DMS 273 (cell line): ENCODE measurements at regions not wholly inside any gene's neighbourhood (a gene's known extent, or its start where the extent isn't known, plus 50 kb on each side); places are given as distances from the start of the nearest gene placed in this dataset.
"Not testable (repeated sequence)": the region's sequence is repeated elsewhere in the genome, so short reads cannot be mapped to it uniquely, and the experiment has no call there.

Source experiments
- DNase-seq: peaks from one replicate; lab custom pipeline; 2025; ENCODE audit not compliant: unreplicated experiment; lab: John Stamatoyannopoulos, UW

DNA sequence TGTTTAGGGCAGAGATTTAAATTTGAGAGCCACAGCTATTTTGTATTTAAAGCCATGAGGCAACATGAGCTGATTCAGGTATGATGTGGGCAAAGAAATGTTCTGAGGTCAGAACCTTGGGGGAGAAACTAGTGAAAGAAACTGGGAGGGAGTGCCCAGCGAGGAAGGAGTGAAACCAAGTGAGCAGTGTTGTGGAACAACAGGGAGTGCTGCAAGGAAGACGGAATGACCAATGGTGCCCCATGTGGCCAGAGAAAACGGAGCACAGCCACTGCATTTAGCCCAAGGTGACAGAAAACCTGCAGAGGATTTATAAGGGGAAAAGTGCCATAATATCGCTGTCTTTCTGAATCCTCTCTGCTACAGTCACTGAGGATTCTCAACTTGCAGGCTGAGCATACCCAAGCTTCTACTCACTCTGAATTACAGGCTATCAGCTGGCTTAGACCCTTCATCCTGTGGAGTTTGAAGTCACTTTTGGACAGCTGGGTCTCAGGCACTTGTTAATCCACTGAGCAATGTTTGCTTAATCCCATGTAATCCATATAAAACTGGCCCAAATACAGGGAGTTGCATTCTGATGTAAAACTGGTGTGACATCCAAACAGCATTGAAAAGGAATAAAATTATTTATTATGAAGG lies 777.3 kb downstream of the CCSER2 start:
- DNase-seq: peak; percentile 12

DNA sequence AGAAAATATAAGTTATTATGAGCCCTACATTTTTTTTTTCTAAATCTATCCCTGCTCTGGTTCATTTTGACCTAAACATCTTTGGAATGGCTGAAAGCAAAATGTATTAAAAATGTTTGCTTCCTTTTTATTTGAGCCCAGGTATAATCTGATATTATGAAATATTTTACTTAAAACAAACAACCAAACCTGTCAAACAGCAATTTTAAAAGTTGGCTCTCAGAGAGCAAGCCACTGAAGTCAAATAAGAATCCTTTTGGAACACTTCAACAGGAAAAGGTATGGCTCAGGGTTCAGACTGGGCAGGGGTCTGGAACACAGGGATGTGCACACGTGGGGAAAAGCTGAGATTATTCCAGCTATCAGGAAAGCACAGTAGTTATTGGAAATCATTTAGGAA lies 782.9 kb downstream of the CCSER2 start:
- DNase-seq: no peak

DNA sequence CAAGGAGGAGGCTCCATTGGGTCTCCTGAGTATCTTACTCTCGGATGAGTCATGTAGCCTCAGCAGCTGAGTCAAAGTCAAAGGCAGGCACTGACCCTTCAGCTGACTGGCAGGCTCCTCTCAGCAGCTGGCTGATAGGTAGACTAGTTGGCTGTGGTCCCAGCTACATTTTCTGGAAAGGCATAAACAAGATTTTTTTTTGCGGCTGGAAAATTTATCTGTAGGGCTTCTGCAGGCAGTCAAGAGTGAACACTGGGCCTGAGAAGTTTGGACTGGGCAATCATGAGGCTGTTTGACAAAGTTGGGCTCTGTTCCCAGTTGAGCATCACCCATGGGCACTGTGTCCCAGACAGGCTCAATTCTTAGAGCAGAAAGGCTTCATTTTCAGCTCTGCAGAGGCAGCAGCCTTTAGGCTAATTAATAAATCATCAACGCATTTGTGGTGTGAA lies 796.2 kb downstream of the CCSER2 start:
- peak; percentile 27 for DNase-seq

DNA sequence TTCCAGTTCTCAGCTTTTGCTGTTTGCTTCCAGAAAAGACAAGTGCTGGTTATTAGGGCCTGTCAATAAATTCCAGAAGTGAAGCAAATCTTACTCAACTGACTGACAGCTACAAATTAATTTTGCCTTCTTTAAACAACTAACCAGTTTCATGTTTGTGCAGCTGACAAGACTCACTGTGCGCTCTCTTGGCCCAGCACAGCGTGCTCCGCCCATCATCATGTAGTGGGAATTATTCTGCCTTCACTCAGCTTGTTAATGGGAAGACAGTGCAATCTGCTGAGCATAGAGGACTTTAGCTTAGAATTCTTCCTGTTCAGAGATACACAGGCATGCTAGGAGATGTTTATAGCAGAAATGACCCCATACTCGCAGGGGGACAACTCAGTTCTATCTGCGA lies 808.9 kb downstream of the CCSER2 start:
- no peak for DNase-seq

DNA sequence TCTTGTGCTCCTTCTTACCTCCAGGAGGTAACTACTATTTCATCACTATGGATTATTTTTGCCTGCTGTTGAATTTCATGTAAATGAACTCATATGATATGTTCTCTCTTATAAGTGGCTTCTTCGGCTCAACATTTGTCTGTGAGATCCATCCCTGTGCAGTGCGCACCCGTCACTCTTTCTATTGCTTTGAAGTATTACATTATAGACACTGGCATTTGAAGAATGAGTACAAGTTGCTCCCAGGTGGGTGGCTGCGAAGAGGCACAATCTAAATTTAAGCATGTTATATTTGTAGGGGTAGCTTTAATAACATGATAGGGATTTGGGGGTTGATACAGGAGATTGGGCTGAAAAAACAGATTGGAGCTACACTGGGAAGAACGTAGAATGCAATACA lies 809.7 kb downstream of the CCSER2 start:
- no peak for DNase-seq

DNA sequence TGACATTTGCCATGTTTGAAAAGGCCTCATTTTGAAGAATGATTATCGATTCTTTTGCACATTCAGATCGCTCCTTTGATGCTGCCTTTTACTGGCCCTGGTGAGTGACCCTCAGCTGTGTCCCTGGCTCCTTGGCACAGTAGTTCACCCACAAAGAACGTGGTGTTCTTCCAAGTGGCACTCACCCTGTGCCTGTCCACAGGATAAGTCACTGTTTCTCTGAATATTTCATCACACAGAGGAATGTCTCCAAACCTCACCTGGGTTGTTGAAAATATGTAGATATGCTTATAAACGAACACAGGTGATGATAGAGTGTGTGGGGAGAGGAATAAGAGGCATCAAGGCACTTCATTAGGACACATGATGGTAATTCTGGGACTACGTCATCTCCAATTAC lies 810.7 kb downstream of the CCSER2 start:
- DNase-seq: no peak

DNA sequence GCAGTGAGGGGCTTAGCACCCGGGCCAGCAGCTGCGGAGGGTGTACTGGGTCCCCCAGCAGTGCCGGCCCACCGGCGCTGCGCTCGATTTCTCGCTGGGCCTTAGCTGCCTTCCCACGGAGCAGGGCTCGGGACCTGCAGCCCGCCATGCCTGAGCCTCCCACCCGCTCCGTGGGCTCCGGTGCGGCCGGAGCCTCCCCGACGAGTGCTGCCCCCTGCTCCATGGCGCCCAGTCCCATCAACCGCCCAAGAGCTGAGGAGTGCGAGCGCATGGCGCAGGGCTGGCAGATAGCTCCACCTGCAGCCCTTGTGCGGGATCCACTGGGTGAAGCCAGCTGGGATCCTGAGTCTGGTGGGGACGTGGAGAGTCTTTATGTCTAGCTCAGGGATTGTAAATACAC lies 813.1 kb downstream of the CCSER2 start:
- DNase-seq: not testable (repeated sequence)

DNA sequence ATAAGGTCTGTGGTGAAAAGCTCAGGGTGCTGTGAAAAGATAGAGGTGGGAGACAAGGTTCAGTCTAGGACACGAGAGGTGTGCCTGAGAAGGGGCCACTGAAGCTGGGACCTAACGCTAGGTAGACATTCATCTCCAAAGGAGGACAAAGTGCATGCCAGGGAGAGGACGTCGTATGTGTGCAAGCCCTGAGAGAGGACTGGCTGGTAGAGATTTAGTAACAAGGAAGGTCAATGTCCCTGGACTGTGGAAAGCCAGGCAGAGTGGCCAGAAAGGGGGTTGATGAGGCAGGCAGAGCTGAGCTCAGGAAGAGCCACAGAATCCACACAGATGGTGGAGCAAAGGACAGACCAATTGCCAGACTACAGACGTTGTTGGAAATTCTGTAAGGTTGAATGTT lies 817.6 kb downstream of the CCSER2 start:
- DNase-seq: no peak

DNA sequence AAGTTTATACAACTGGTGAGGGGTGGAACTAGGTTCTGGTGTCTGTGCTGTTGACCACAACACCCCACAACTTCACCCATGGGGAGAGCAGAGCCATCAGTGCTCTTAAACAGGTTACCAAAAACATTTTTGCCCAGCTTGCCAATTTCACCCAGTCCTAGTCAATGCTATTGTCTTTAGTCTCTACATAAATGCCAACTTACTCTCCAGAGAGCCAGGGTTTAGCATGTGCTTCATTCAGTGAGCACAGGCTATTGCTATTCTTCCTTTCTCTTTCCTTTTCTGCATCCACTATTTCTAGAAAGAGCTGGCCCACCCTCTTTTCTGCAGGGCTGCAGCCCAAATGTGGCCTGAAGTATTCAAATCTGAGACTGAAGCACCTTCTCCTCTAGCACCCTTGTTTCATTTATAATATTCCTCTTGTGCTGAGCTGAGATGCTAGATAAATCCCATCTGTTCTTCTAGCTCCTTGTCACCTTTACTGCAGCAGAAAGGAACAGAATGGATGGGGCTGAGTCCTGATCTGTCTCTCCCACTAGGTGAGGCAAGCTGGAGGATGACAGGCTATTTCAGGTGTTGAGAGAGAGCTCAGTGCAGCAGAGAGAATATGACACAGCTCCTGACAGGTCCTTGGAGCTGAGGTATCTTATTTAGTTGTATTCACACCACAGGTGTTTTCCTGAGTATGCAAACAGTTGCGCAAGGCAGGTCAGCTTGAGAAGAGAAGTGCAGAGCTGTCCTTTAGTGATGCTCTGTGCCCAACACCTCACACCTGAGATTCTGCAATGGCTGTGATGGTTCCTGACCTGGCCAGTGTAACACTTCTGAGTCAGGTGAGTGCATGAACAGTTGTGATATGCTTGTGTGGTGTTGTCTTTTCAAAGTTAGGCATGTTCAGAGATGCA lies 819.2 kb downstream of the CCSER2 start:
- DNase-seq: no peak

DNA sequence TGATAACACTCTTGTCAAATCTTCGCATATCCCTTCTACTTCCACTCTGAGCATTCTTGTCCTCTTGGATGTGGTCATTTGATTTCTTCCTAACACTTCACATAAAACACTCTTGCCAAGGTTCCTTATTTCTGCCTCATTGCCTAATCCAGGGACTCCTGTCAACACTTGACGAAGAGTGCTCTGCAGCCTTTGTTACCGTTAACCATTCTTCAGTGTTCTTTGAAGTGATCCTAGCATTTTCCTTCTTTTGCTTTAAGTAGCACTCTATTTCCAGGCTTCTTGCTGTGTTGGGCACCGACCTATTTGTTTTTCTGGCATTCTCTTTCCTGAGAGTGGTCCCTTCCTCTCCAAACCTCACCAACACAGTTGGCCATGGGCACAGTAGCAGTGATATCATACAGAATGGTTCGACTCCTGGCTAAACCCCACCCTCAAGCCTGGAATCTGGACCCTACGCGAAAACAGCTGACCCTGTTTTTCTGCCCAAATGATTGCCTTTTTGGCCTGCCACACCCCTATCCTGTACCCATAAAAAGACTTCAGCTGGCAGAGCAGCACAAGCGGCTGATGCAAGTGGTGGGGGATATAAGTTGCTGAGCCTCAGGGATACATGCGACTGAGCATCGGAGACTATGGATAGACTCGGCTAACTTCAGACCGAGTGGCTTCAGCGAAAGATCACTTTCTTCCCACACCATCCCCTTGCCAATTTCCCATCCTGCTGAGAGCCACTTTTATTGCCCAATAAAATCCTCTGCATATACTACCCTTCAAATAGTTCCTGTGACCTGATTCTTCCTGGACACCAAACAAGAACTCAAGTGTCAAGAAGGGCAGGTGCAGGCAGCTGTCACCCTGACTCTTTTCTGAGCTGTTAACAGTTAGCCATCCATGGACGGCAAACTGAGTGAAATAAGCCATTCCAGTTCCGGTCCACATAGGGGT lies 820.6 kb downstream of the CCSER2 start:
- DNase-seq: no peak

DNA sequence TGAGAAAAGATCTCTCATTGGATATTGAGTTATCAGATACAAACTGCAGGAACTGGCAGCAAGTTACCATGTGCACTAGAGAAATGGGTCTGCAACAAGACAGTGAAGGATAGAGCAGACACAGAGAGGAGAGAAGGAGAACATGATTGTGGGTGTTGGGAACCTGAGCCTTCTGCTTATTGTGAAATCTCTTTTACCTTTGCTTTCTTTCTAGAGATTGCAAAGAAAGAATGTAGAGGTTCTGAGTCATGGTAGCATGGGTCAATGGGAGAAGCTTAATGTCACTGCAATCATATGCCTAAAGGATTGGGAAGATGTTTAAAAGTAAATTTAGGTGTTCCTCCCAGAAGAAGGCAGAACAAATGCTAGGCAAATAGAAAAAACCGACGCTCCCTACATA lies 821.4 kb downstream of the CCSER2 start:
- DNase-seq: no peak

DNA sequence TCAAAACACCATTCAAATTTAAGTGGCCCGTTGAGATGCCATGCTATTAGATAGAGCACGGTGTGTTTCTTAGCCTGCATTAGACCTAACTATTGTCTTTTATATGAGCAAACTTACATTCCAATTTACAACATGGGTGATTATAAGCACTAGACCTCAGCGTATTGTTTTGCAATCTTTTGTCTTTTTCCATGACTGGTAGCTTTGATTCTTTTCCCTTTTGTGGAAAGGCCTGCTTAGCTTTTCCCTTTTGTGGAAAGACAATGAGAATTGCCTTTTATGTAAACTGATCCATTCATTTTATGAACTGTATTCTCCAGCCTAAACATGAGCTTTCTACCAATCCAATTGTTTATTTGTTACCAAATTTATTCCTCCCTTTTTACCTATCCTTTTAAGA lies 823.1 kb downstream of the CCSER2 start:
- DNase-seq: no peak

DNA sequence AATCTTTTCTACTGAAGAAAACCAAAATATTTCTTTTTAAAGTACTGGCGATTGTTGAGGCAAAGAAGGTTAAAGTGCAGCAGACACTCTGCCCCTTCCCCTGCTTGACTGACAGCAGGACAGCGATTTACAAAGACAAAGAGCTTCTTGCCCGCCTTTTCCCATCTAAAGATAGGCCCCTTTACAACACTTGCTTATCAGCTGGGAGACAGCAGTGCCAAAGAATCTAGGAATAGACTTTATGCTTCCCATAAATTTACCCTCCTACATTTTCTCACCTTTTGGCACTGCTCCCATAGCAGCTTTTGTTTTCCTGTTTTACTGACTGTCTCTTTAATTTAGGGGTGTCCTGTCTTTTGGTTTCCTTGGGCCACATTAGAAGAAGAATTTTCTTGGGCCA lies 824.1 kb downstream of the CCSER2 start:
- DNase-seq: no peak

DNA sequence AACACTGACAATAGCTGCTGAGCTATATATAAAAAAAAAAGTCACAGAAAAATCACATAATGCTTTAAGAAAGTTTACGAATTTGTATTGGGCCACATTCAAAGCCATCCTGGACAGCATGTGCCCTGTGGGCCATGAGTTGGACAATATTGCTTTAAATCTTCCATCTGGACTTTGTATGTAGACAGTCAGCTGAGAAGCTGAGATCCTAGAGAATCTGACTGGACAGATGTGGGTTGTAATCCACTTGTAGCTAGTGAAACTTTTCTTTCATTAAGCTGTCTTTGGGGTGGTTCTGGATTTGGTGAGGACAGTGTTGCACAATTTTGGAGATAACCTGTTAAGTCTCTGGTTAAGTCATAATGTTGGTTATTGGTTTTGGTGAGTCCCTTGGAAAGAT lies 824.5 kb downstream of the CCSER2 start:
- DNase-seq: no peak

DNA sequence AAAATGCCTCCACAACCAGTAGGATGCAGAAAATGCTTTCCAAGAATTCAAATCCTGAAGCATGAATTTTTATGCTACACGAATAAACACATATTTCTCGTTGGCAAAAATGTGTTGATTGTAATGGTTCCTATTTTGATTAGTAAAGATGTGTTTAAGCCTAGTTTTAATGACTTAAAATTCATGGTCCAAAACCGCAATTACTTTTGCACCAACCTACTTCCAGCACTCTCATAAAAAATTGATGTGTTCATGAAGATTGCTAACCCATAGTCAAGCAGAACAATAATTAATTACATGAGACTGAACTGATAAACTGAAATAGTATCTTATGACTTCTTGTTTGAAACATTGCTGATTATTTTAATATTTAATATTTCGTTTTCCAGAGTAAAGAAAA lies 828.8 kb downstream of the CCSER2 start:
- DNase-seq: no peak

DNA sequence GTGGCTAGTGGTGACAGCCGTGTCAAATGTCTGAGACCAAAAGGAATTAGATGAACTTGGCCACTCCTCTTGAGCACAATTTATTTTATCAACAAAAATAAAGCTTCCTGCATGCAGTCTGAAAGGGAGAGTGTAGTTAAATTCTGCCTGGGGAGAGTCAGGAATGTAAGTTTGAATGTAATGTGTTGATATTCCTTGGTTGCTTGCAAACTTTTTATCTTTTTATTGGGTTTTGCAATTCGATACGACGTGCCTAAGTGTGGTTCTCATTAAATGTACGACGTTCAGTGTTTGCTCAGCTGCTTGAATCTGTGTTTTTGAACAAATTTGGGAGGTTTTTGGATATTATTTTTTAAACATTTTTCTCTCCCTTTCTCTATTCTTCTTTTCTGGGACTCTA lies 839.9 kb downstream of the CCSER2 start:
- DNase-seq: no peak

DNA sequence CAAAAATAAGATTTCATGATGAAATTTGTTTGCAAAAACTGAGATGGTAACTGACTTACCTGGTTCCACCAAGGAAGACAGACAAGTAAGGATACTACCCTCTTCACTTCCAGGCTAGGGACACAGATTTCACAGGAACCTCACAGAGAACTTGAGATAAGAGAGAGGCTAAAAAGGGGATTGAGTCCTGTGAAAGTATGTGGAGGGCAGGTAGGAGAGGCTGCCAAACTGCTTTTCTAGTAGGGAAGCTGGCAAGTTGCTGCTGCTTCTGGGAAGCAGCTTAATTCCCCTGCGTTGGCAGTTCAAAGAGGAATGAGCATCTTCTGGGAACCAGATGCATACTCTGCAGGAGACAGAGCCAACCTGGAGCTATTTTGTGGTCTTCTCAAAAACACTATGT lies 841.6 kb downstream of the CCSER2 start:
- no peak for DNase-seq

DNA sequence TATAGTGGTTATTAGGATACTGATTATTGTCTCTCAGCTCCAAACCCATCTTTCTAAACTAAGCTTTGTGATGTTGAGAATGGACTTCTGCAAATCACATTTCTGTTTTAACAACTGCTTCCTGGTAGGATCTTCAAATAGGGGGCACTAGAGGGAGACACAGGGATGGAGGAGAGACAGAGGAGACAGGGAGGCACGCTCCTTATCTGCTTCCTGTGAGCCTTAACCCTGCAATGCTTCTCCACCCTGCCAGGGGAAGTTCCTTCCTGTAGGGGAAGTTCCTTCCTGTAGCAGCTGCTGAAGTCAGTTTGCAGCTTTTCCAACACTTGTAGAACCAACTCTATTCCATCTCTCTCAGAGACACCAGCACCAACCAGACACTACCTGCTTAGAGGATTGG lies 847.2 kb downstream of the CCSER2 start:
- DNase-seq: peak; percentile 20

DNA sequence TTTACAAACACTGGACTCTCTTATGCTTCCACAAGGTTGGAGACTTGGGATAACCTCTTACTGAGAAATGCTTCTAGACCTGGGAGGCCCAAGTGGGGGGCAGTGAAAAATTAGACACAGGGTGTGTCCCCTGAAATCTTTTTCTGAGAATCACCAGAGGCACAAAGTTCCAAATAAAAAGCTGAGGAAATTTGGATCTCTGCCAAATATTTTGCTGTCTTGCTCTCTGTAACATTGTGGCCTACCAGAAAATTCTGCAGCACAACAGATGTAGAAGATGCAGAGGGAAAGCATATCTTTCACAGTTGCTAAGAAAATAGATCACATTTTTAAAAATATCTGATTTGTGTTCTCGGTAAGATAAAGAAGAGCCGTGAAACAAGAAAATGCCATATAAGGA lies 849.4 kb downstream of the CCSER2 start:
- no peak for DNase-seq

DNA sequence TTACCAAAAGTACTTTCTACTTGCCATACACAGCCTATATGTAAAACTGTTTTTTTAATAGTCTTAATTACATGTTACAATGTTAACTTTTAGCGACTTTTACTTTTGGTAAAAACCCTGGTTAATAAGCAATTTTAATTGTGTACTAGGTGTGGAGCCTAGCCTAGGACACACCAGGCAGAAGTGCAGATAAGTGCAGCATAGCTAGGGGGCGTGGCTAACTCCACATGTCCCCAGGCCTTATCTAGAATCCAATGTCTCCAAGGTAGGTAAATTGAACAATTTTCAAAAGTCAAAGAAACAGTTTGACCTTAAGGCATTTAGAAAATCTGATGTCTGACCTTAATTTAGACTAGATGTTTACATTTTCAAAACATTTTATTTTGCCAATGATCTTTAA lies 858.7 kb downstream of the CCSER2 start:
- no peak for DNase-seq

DNA sequence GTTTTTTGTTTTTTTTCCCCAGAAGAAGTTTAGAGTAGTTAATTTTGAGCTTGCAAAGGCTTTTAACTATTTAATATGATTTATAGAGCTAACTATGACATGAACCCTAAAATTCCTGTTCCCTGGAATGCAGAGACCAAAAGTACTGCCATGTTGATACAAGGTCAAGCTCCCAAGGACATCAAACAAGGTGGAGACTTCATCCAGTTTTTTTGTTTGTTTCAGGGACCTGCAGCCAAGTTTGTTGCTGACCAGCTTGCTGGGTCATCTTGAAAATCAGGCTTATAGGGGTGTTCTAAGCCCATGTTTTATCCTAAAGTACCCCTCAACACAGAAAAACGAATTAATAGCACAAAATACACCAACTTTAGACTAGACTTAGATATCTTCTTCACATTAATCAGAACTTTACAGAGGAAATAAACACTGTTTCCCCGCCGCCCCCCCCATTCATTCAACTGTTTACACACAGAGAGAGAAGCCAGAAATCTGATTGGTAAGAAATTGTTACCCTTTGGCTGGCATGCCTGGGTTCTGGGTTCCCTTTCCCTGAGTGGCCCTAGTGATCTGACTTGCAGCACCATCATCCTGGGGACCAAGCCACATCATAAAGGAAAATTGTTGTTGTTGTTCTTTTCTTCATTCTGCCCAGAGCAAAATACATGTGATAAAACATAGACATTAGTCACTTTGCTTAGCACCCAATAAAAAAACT lies 860.5 kb downstream of the CCSER2 start:
- DNase-seq: no peak
